Testis (tissue), 2 donors: ENCODE measurements at regions not wholly inside any gene's neighbourhood (a gene's known extent, or its start where the extent isn't known, plus 50 kb on each side); places are given as distances from the start of the nearest gene placed in this dataset.

ENCODE experiments used
- CTCF ChIP-seq, 3 experiments: fragments of 450-650 bp in 2 of 3; fragments of 200-600 bp in 1 of 3; sonication (generic) in 1 of 3; IDR thresholded peaks; one replicate each; pipeline ENCODE4 v1.5.1; 2016 to 2019; ENCODE audit warnings: antibody characterized with exemption in 3 of 3, mild to moderate bottlenecking in 2 of 3, moderate library complexity in 1 of 3
- POLR2A ChIP-seq: fragments of 450-650 bp; IDR thresholded peaks from one replicate; pipeline ENCODE4 v1.6.1; 2017; ENCODE audit warnings: antibody characterized with exemption, mild to moderate bottlenecking, moderate library complexity

GRCh38 chr3:107925851-107926250, 165.0 kb downstream of the CD47 start:
- TF ChIP-seq CTCF (IDR thresholded peaks at IDR 0.05) = no peak
- TF ChIP-seq POLR2A = no peak
